DND-41 (cell line): ENCODE measurements at regions not wholly inside any gene's neighbourhood (a gene's known extent, or its start where the extent isn't known, plus 50 kb on each side); places are given as distances from the start of the nearest gene placed in this dataset.

Experiments used
- ATAC-seq: fragments of 200-7000 bp; cut with Tn5 transposase; 3 replicates; pipeline ENCODE4 v1.9.1; 2021; ENCODE audit warnings: low read depth; ENCODE audit not compliant: insufficient read depth
- DNase-seq: peaks from one replicate; pipeline ENCODE4 v3.0.0-alpha.2; 2020
- H2AFZ ChIP-seq: 2 replicates; pipeline ENCODE4 v1.6.0; 2012; ENCODE audit warnings: low read depth, low read length
- H3K27ac ChIP-seq: 2 replicates; pipeline ENCODE4 v1.5.1; 2012; ENCODE audit warnings: low read length, inconsistent platforms
- H3K27me3 ChIP-seq: fragments of 200-600 bp; sonication (generic); 2 replicates; pipeline ENCODE4 v1.6.0; 2012; ENCODE audit warnings: low read length, mild to moderate bottlenecking, inconsistent platforms; ENCODE audit not compliant: insufficient read depth, poor library complexity
- H3K36me3 ChIP-seq: 2 replicates; pipeline ENCODE4 v1.5.1; 2012; ENCODE audit warnings: low read length, inconsistent platforms; ENCODE audit not compliant: insufficient read depth
- H3K4me1 ChIP-seq: 2 replicates; pipeline ENCODE4 v1.5.1; 2012; ENCODE audit warnings: mild to moderate bottlenecking, low read length; ENCODE audit not compliant: insufficient read depth
- H3K4me2 ChIP-seq: 2 replicates; pipeline ENCODE4 v1.6.0; 2012; ENCODE audit warnings: mild to moderate bottlenecking, moderate library complexity, low read length, inconsistent platforms; ENCODE audit not compliant: insufficient read depth
- H3K4me3 ChIP-seq, 2 experiments: fragments of 200-600 bp in 1 of 2; shearing (Covaris generic) in 1 of 2; 2 replicates each; pipeline ENCODE4 v1.5.1; 2012 to 2016; ENCODE audit warnings: inconsistent platforms in 2 of 2, low read length in 2 of 2, mild to moderate bottlenecking in 2 of 2, low read depth in 1 of 2, moderate library complexity in 1 of 2
- H3K79me2 ChIP-seq: 2 replicates; pipeline ENCODE4 v1.6.0; 2012; ENCODE audit warnings: low read length, inconsistent platforms; ENCODE audit not compliant: insufficient read depth
- H3K9ac ChIP-seq: 2 replicates; pipeline ENCODE4 v1.6.0; 2012; ENCODE audit warnings: low read depth, mild to moderate bottlenecking, inconsistent platforms, low read length, moderate library complexity
- H3K9me3 ChIP-seq: 2 replicates; pipeline ENCODE4 v1.5.1; 2012; ENCODE audit warnings: low read length, moderate library complexity, mild to moderate bottlenecking, inconsistent platforms; ENCODE audit not compliant: insufficient read depth, severe bottlenecking
- H4K20me1 ChIP-seq: 2 replicates; pipeline ENCODE4 v1.6.0; 2012; ENCODE audit warnings: low read length; ENCODE audit not compliant: insufficient read depth
- EZH2 ChIP-seq: IDR thresholded peaks from 3 replicates; pipeline ENCODE4 v1.6.1; 2012; ENCODE audit warnings: borderline replicate concordance, low read depth, mild to moderate bottlenecking, moderate library complexity, low read length, inconsistent platforms; ENCODE audit not compliant: severe bottlenecking
- TF ChIP-seq, protein P1 (sequence below): IDR thresholded peaks from 2 replicates; pipeline ENCODE4 v1.5.1; 2012; ENCODE audit warnings: borderline replicate concordance, low read length, moderate library complexity, mild to moderate bottlenecking; ENCODE audit not compliant: poor library complexity, severe bottlenecking; ENCODE audit errors: extremely low read depth

DNA sequence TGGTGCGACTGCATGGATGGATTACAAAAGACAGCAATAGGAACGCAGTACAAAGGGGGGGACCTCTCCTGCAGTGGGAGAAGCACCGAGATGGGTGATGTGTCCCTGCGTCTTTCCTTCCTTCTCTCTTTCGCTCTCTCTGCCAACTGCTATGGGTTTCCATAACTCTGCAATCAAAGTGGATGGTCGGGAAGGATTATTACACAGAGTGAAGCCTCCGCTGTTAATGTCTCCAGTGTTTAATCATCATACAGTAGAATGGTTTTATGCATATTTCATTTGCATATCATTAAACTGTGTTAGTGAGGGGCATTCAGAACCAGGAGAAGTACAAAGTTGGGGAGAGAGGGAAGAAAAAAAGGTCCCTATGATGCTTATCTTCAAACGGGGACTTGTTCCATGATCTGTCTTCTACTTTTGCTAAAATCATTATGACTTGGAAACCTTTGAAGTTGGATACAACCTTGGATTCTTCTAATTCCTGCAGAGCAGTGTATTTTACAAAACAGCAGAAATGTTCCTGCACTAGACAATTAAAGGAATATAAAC, 255.9 kb upstream of the PMFBP1 start:
- Histone ChIP-seq H3K4me3 (no peak overlapping the region), H4K20me1 (no peaks in the 10 kb centered on the region), H3K36me3 (peaks cover 25% of the 10 kb centered on the region), H3K9ac (no peak overlapping the region), H3K79me2 (no peaks in the 10 kb centered on the region), H3K27ac (no peak overlapping the region), H3K9me3 (peaks cover 3% of the 10 kb centered on the region), H3K4me1 (no peaks in the 10 kb centered on the region), H3K4me2 (no peak overlapping the region), H3K27me3 (no peaks in the 10 kb centered on the region), H2AFZ (no peak overlapping the region)
- TF ChIP-seq, protein P1, sequence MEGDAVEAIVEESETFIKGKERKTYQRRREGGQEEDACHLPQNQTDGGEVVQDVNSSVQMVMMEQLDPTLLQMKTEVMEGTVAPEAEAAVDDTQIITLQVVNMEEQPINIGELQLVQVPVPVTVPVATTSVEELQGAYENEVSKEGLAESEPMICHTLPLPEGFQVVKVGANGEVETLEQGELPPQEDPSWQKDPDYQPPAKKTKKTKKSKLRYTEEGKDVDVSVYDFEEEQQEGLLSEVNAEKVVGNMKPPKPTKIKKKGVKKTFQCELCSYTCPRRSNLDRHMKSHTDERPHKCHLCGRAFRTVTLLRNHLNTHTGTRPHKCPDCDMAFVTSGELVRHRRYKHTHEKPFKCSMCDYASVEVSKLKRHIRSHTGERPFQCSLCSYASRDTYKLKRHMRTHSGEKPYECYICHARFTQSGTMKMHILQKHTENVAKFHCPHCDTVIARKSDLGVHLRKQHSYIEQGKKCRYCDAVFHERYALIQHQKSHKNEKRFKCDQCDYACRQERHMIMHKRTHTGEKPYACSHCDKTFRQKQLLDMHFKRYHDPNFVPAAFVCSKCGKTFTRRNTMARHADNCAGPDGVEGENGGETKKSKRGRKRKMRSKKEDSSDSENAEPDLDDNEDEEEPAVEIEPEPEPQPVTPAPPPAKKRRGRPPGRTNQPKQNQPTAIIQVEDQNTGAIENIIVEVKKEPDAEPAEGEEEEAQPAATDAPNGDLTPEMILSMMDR: no peak
- TF ChIP-seq EZH2: no peak
- ATAC-seq (no peak), DNase-seq (no peak)

DNA sequence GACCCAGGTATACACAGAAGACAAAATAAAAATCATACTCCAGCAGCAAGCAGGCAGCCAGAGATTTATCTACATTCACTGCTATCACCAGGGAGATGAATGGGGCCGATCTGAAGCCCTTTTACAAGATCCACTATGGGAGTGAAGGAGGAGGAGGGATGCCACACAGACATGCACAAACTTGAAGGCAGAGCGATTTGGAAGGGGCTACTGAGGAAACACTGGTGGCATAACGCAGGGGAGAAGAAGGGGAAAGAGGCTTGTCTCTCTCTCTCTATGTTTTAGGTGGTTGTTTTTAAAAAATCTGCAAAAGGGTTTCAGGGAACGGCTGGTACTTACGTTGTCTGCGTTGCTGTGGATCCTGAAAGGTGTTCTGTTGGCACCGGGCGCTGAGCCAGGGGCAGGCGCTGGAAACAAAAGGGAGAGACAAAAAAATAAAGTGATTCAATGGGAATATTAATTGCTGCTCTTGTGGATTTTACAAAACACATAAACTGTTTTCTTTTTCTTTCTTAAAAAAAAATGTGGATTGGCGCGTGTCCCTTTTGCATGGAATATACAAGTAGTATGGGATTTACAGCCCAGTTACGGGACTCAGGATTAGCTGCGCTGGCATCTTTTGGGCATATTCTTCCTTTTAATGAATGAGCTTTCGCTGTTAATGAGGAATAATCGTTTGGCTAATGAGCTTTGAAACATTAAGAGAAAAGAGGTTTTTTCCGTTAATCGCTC, 255.3 kb upstream of the PMFBP1 start:
- no peak for ATAC-seq
- Histone ChIP-seq H3K4me3 (no peak overlapping the region), H3K27me3 (no peaks in the 10 kb centered on the region), H3K36me3 (peaks cover 25% of the 10 kb centered on the region), H4K20me1 (no peaks in the 10 kb centered on the region), H3K4me1 (no peaks in the 10 kb centered on the region), H2AFZ (no peak overlapping the region), H3K9ac (no peak overlapping the region), H3K9me3 (peaks cover 8% of the 10 kb centered on the region), H3K4me2 (no peak overlapping the region), H3K27ac (no peak overlapping the region), H3K79me2 (no peaks in the 10 kb centered on the region)
- TF ChIP-seq EZH2: no peak
- TF ChIP-seq, protein P1: no peak
- DNase-seq: no peak

DNA sequence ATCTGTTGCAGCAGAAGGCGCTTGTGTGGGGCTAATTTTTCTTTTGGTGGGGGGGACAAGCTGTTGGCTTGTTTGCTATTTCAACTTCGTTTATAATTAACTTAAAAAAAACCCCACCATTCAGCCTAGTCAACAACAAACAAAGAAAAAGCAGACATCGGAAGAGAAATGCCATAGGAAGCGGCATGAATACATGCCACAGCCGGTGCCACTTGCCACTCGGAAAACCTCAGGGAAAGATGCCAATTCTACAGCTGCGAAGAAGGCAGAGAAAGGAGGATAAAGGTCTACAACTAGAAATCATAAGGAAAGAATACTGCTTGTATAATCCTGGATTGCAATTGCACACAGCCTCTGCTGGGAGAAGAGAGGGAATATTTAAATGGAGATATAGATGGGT, 254.4 kb upstream of the PMFBP1 start:
- H3K79me2 ChIP-seq: no peaks in the 10 kb centered on the region
- no peak overlapping the region for H3K4me3 ChIP-seq
- DNase-seq (no peak), ATAC-seq (no peak)
- no peak overlapping the region for H2AFZ ChIP-seq
- H3K27me3 ChIP-seq: no peaks in the 10 kb centered on the region
- H3K27ac ChIP-seq: no peak overlapping the region
- H4K20me1 ChIP-seq: no peaks in the 10 kb centered on the region
- H3K4me2 ChIP-seq: no peak overlapping the region
- H3K9ac ChIP-seq: no peak overlapping the region
- TF ChIP-seq EZH2: no peak
- TF ChIP-seq, protein P1: no peak
- H3K9me3 ChIP-seq: peaks cover 9% of the 10 kb centered on the region
- H3K36me3 ChIP-seq: peaks cover 25% of the 10 kb centered on the region
- H3K4me1 ChIP-seq: no peaks in the 10 kb centered on the region
